Small intestine (tissue), 7 donors: ENCODE measurements at regions not wholly inside any gene's neighbourhood (a gene's known extent, or its start where the extent isn't known, plus 50 kb on each side); places are given as distances from the start of the nearest gene placed in this dataset.

Source experiments
- DNase-seq, 2 donors: peaks; one replicate each; pipeline versions ENCODE4 v3.0.0 to v3.0.0-alpha.2; 2013
- FAIRE-seq: peaks from 2 replicates; lab custom pipeline; 2012; peaks lifted over from hg19 to GRCh38; lab: Jason Lieb, UNC
- H3K27ac ChIP-seq, 3 donors: one replicate each; pipeline ENCODE4 v1.5.1; 2013; ENCODE audit warnings: low read length in 2 of 3, mild to moderate bottlenecking in 2 of 3, control low read depth in 1 of 3, inconsistent platforms in 1 of 3, low read depth in 1 of 3, moderate library complexity in 1 of 3
- H3K27me3 ChIP-seq, 3 donors: one replicate each; pipeline ENCODE4 v1.6.1; 2013; ENCODE audit warnings: low read length in 3 of 3, inconsistent platforms in 1 of 3; ENCODE audit not compliant: control insufficient read depth in 3 of 3, insufficient read depth in 3 of 3
- H3K36me3 ChIP-seq, 3 donors: one replicate each; pipeline ENCODE4 v1.6.1; 2013; ENCODE audit warnings: low read length in 3 of 3, inconsistent platforms in 1 of 3, low read depth in 1 of 3, mild to moderate bottlenecking in 1 of 3, moderate library complexity in 1 of 3; ENCODE audit not compliant: control insufficient read depth in 3 of 3, insufficient read depth in 2 of 3
- H3K4me1 ChIP-seq, 3 donors: one replicate each; pipeline ENCODE4 v1.6.1; 2013; ENCODE audit warnings: low read length in 2 of 3, inconsistent platforms in 1 of 3, low read depth in 1 of 3, mild to moderate bottlenecking in 1 of 3, moderate library complexity in 1 of 3; ENCODE audit not compliant: control insufficient read depth in 3 of 3, insufficient read depth in 2 of 3
- H3K4me3 ChIP-seq, 3 donors: one replicate each; pipeline ENCODE4 v1.5.1; 2013; ENCODE audit warnings: low read length in 3 of 3, control low read depth in 1 of 3, inconsistent platforms in 1 of 3, low read depth in 1 of 3, mild to moderate bottlenecking in 1 of 3, moderate library complexity in 1 of 3
- H3K9me3 ChIP-seq, 2 donors: one replicate each; pipeline ENCODE4 v1.6.1; 2013; ENCODE audit warnings: low read depth in 1 of 2, low read length in 1 of 2; ENCODE audit not compliant: control insufficient read depth in 2 of 2, insufficient read depth in 1 of 2
- WGBS, 3 donors: extraction: QIAGEN DNeasy Blood & Tissue Kit; methylation state at CpG; one replicate each; pipeline ENCODE4 v1.1.7; 2013; 5-methylcytosine and 5-hydroxymethylcytosine counted together
- donor health status: healthy with polysubstance abuse.
- donor health status: control.
- donor health status: control.
- donor health status: Bipolar disorder and iron deficiency.
- donor health status: healthy.

- no peaks in the 10 kb centered on the region for H3K36me3 ChIP-seq
- H3K27me3 ChIP-seq, result no peaks in the 10 kb centered on the region
- no peak for FAIRE-seq
- H3K27ac ChIP-seq, result no peak overlapping the region
- no peak for DNase-seq
- no peaks in the 10 kb centered on the region for H3K4me1 ChIP-seq
- H3K4me3 ChIP-seq, result no peak overlapping the region
- H3K9me3 ChIP-seq, result no peaks in the 10 kb centered on the region
- WGBS, 3 donors, result 12 to 36% (median 31%) methylated on average over 2 of the region's 2 CpGs
These were observed 75.9 kb upstream of the RGS17 start for GRCh38 chr6:153207006-153207405.

DNA sequence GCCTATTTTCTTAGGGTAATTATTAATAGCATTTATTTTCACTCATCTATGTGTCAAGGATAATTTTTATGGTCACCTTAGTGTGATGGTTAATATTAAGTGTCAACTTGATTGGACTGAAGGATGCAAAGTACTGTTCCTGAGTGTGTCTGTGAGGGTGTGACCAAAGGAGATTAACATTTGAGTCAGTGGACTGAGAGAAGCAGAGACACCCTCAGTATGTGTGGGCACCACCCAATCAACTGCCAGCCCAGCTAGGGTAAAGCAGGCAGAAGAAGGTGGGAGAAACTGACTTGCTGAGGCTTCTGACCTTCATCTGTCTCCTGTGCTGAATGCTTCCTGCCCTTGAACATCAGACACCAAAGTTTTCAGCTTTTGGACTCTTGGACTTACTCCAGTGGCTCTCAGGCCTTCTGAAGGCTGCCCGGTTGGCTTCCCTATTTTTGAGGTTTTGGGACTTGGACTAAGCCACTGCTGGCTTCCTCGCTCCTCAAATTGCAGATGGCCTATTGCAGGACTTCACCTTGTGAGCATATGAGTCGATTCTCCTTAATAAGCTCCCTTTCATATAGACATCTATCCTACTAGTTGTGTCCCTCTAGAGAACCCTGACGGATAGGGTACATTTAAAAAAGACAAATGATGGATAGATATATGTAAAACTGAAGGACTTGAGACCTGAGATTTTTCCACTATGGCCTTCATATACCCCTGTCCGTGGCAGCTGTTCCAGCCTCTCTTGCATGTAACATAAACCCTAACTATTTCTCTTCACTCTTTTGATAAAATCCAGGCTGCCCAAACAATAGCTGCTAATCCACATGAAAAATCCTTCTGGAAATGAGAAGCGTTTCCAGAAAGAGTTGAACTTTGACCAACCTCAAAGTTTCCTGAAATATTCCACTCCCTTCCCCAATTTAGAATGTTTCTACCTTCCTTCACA, 62.1 kb upstream of the RGS17 start:
- WGBS, 3 donors, result 67 to 70% (median 68%) methylated on average over 6 of the region's 6 CpGs

GRCh38 chr6:153183925-153184324, 52.8 kb upstream of the RGS17 start:
- 44 to 71% (median 58%) methylated on average over 3 of the region's 3 CpGs for WGBS, 3 donors
- Histone ChIP-seq H3K27me3 (no peaks in the 10 kb centered on the region), H3K4me1 (no peaks in the 10 kb centered on the region), H3K9me3 (no peaks in the 10 kb centered on the region), H3K36me3 (no peaks in the 10 kb centered on the region), H3K27ac (no peak overlapping the region), H3K4me3 (no peak overlapping the region)
- FAIRE-seq (no peak), DNase-seq (no peak)

More for the DNA sequence above, 62.1 kb upstream of the RGS17 start:
- no peak for DNase-seq
- H3K4me1 ChIP-seq, result no peaks in the 10 kb centered on the region
- no peaks in the 10 kb centered on the region for H3K9me3 ChIP-seq
- no peaks in the 10 kb centered on the region for H3K27me3 ChIP-seq
- H3K36me3 ChIP-seq, result no peaks in the 10 kb centered on the region
- FAIRE-seq, result no peak
- H3K27ac ChIP-seq, result no peak overlapping the region
- H3K4me3 ChIP-seq, result no peak overlapping the region
